PC-9 (cell line): ENCODE measurements at regions not wholly inside any gene's neighbourhood (a gene's known extent, or its start where the extent isn't known, plus 50 kb on each side); places are given as distances from the start of the nearest gene placed in this dataset.
"Not testable (repeated sequence)": the region's sequence is repeated elsewhere in the genome, so short reads cannot be mapped to it uniquely, and the experiment has no call there.

ENCODE experiments used
- BruUV-seq: library from RNA; stranded (reverse); fragments of 400-500 nt; replicated peaks from 2 replicates; lab custom pipeline; 2021; lab: Mats Ljungman, UMichigan
- CTCF ChIA-PET: fragments of 300-600 bp; sonication (Branson Sonifier 250); formaldehyde crosslinking; loops from one replicate; lab custom pipeline; 2022; ENCODE audit warnings: antibody characterized with exemption; lab: Charles Lee
- POLR2A ChIA-PET: fragments of 300-600 bp; sonication (Branson Sonifier 250); formaldehyde crosslinking; loops from one replicate; lab custom pipeline; 2022; ENCODE audit warnings: antibody characterized with exemption; ENCODE audit not compliant: unreplicated experiment; lab: Charles Lee
- DNase-seq, 2 experiments: peaks; one replicate each; pipeline versions ENCODE4 v3.0.0 to v3.0.0-alpha.2; 2015 to 2022; ENCODE audit warnings: mixed read lengths in 1 of 2
- H2AFZ ChIP-seq: fragments of 200-600 bp; sonication (generic); 2 replicates; pipeline ENCODE4 v1.8.1; 2017; ENCODE audit warnings: antibody characterized with exemption
- H3F3A ChIP-seq: fragments of 200-600 bp; sonication (generic); 2 replicates; pipeline ENCODE4 v1.8.1; 2017; ENCODE audit warnings: antibody characterized with exemption, mild to moderate bottlenecking, low read depth; ENCODE audit not compliant: insufficient read depth
- H3K27ac ChIP-seq: fragments of 200-600 bp; sonication (generic); 2 replicates; pipeline ENCODE4 v1.6.1; 2016; ENCODE audit warnings: mixed run types
- H3K27me3 ChIP-seq: fragments of 200-600 bp; sonication (generic); 2 replicates; pipeline ENCODE4 v1.6.1; 2016; ENCODE audit warnings: low read depth, mixed run types; ENCODE audit not compliant: insufficient read depth
- H3K36me3 ChIP-seq: fragments of 200-600 bp; sonication (generic); 2 replicates; pipeline ENCODE4 v1.6.1; 2016; ENCODE audit warnings: low read depth, mixed run types
- H3K4me1 ChIP-seq: fragments of 200-600 bp; sonication (generic); replicated peaks from 2 replicates; pipeline ENCODE4 v1.6.1; 2016; ENCODE audit warnings: mixed run types; ENCODE audit not compliant: insufficient read depth
- H3K4me2 ChIP-seq: fragments of 200-600 bp; sonication (generic); 2 replicates; pipeline ENCODE4 v1.6.1; 2017; ENCODE audit warnings: mixed run types
- H3K4me3 ChIP-seq: fragments of 200-600 bp; sonication (generic); 2 replicates; pipeline ENCODE4 v1.6.1; 2016; ENCODE audit warnings: mixed run types
- H3K79me2 ChIP-seq: fragments of 200-600 bp; sonication (generic); 2 replicates; pipeline ENCODE4 v1.6.1; 2017; ENCODE audit warnings: low read depth, mixed run types
- H3K9me2 ChIP-seq: fragments of 200-600 bp; sonication (generic); 2 replicates; pipeline ENCODE4 v1.8.1; 2017; ENCODE audit warnings: mild to moderate bottlenecking; ENCODE audit not compliant: insufficient read depth
- H3K9me3 ChIP-seq: fragments of 200-600 bp; sonication (generic); 2 replicates; pipeline ENCODE4 v1.8.1; 2016; ENCODE audit warnings: low read depth; ENCODE audit not compliant: insufficient read depth
- H4K20me1 ChIP-seq: fragments of 200-600 bp; sonication (generic); 2 replicates; pipeline ENCODE4 v1.8.1; 2017; ENCODE audit not compliant: insufficient read depth
- EZH2 ChIP-seq: fragments of 200-600 bp; sonication (generic); IDR thresholded peaks from 2 replicates; pipeline ENCODE4 v1.8.0; 2017; ENCODE audit warnings: antibody characterized with exemption, low read depth
- intact Hi-C: fragments of 100-400 bp; cut with micrococcal nuclease; formaldehyde crosslinking; loops from one replicate; pipeline ENCODE4 v1.10.0; 2022; ENCODE audit not compliant: unreplicated experiment
- TF ChIP-seq, protein P1 (sequence below): fragments of 200-600 bp; sonication (generic); conservative IDR thresholded peaks from 2 replicates; pipeline ENCODE4 v1.6.1; 2017; ENCODE audit warnings: mixed run types, antibody characterized with exemption, mild to moderate bottlenecking, moderate library complexity

DNA sequence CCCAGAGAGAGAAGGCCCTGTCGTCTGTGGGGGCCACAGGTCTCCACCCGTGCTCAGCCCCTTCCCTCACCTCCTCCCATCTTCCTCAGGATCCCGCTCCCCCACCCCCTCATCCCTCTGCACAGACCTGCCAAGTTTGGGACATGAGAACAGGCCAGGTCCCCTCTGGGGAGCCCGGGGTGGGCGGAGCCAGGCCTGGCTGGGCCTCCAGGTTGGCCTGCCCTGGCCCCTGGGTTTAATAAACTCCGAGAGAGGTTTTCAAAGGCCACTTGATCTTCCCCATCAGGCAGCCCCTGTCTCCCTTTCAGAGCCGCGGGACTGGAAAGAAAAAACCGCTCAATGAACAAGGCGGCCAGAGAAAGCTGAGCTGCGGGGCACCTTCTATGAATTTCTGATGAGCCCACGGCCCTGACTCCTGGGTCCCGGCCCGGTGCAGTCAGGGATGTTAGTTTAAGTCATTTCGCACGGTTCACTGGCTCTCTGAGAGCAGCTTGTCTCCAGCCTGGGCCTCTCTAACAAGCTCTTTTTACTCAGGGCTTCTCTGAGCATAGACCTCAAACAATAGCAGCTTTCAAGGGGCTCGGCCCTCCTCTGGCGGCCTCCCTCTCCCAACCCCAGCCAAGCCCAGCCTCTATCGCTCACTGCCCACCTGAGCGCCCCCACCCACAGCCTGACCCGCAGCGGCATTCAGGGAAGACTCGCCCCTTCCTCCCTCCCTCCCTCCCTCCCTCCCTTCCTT lies 64.8 kb downstream of the RPUSD4 start:
- peaks cover 13% of the 10 kb centered on the region for H3K4me1 ChIP-seq
- TF ChIP-seq, protein P1, sequence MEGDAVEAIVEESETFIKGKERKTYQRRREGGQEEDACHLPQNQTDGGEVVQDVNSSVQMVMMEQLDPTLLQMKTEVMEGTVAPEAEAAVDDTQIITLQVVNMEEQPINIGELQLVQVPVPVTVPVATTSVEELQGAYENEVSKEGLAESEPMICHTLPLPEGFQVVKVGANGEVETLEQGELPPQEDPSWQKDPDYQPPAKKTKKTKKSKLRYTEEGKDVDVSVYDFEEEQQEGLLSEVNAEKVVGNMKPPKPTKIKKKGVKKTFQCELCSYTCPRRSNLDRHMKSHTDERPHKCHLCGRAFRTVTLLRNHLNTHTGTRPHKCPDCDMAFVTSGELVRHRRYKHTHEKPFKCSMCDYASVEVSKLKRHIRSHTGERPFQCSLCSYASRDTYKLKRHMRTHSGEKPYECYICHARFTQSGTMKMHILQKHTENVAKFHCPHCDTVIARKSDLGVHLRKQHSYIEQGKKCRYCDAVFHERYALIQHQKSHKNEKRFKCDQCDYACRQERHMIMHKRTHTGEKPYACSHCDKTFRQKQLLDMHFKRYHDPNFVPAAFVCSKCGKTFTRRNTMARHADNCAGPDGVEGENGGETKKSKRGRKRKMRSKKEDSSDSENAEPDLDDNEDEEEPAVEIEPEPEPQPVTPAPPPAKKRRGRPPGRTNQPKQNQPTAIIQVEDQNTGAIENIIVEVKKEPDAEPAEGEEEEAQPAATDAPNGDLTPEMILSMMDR = no peak
- no peak for TF ChIP-seq EZH2
- BruUV-seq = no TSS peak

DNA sequence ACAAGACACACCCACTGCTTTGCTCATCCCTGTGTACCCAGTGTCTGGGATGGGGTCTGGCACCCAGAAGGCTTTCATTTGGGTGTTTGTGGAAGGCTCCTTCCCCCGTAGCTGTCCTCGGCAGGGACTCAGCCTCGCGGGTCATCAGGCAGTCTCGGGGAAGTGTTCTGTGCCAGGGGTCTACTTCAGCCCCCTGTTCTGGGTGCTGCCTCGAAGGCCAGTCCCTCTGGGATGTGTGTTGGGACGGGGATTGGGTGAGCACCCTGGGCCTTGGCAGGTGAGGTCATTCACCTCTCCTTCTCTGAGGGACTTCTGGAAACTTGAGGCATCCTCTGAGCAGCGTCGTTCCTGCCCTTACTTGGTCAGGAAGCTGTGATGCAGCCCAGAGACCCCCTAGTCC lies 65.5 kb downstream of the RPUSD4 start:
- H3K4me2 ChIP-seq = no peak overlapping the region
- peaks cover 13% of the 10 kb centered on the region for H3K4me1 ChIP-seq
- no peaks in the 10 kb centered on the region for H3K9me2 ChIP-seq
- H3K79me2 ChIP-seq = no peaks in the 10 kb centered on the region
- intact Hi-C loops = no loop called here
- peaks cover 5% of the 10 kb centered on the region for H3K27me3 ChIP-seq
- no TSS peak for BruUV-seq
- DNase-seq = no peak
- H2AFZ ChIP-seq = no peak overlapping the region
- no peak overlapping the region for H3K4me3 ChIP-seq
- ChIA-PET CTCF (no interaction called here), POLR2A (interaction anchor here (0.5 kb wide), 1 partner anchor 32 kb away, joined by 5 read pairs; no protein-coding TSS in a partner anchor)
- H3K9me3 ChIP-seq = no peaks in the 10 kb centered on the region
- no peak overlapping the region for H3K27ac ChIP-seq
- TF ChIP-seq, protein P1 = no peak
- no peak for TF ChIP-seq EZH2
- no peaks in the 10 kb centered on the region for H3F3A ChIP-seq
- H4K20me1 ChIP-seq = no peaks in the 10 kb centered on the region
- H3K36me3 ChIP-seq = no peaks in the 10 kb centered on the region

More for the DNA sequence above, 64.8 kb downstream of the RPUSD4 start:
- Histone ChIP-seq H3F3A (no peaks in the 10 kb centered on the region), H3K36me3 (no peaks in the 10 kb centered on the region), H3K9me2 (no peaks in the 10 kb centered on the region), H3K4me3 (no peak overlapping the region), H3K27ac (no peak overlapping the region), H3K79me2 (no peaks in the 10 kb centered on the region), H3K9me3 (peaks cover 3% of the 10 kb centered on the region; the same call in 1 of the 2 replicates), H3K4me2 (no peak overlapping the region), H3K27me3 (no peaks in the 10 kb centered on the region; the same call in 1 of the 2 replicates), H4K20me1 (no peaks in the 10 kb centered on the region), H2AFZ (no peak overlapping the region)
- CTCF ChIA-PET = no interaction called here
- POLR2A ChIA-PET = interaction anchor here (0.5 kb wide), 1 partner anchor 33 kb away, joined by 5 read pairs; no protein-coding TSS in a partner anchor
- intact Hi-C loops = no loop called here
- no peak for DNase-seq

DNA sequence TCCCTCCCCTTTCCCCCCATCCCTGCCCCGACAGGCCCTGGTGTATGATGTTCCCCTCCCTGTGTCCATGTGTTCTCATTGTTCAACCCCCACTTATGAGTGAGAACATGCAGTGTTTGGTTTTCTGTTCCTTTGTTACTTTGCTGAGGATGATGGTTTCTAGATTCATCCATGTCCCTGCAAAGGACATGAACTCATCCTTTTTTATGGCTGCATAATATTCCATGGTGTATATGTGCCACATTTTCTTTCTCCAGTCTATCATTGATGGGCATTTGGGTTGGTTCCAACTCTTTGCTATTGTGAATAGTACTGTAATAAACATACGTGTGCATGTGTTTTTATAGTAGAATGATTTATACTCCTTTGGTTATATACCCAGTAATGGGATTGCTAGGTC lies 68.0 kb downstream of the RPUSD4 start:
- H3K9me3 ChIP-seq, H3K4me3 ChIP-seq, intact Hi-C loops, H3F3A ChIP-seq, H4K20me1 ChIP-seq, H3K79me2 ChIP-seq, CTCF ChIA-PET, DNase-seq, H3K27ac ChIP-seq, H3K36me3 ChIP-seq, H2AFZ ChIP-seq, H3K4me2 ChIP-seq, BruUV-seq, H3K9me2 ChIP-seq, POLR2A ChIA-PET: not testable (repeated sequence)
- peaks cover 18% of the 10 kb centered on the region; the same call in 1 of the 2 replicates for H3K27me3 ChIP-seq
- H3K4me1 ChIP-seq = peaks cover 13% of the 10 kb centered on the region
